Midbrain (tissue), 1 donor: ENCODE measurements at regions not wholly inside any gene's neighbourhood (a gene's known extent, or its start where the extent isn't known, plus 50 kb on each side); places are given as distances from the start of the nearest gene placed in this dataset.

Experiments
- DNase-seq: peaks from one replicate; lab custom pipeline; 2025; lab: John Stamatoyannopoulos, UW

- no peak for DNase-seq
Observed at GRCh38 chr17:56096026-56096810, 57.1 kb upstream of the ANKFN1 start.

DNA sequence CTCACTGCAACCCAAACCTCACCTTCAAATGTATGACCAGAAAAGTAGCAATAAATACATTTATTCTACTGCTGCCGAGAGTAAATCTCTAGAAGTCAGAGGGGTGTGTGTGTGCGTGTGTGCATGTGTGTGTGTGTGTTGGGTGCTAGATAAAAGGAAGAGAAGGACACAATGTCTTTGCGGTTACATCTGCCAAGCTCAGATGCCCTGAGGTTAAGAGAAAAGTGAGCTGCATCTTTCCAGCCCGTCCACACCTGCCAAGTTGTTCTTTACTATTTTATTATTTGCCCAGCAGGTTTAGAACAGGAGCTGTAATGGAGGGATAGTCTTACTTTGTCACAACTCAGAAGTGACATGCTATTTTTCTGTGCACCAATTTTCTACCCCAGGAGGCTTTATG is 54.5 kb upstream of the ANKFN1 start:
- DNase-seq, result no peak

- no peak for DNase-seq
Observed at GRCh38 chr17:56099649-56100048, 53.6 kb upstream of the ANKFN1 start.
